ENCODE measurements at regions not wholly inside any gene's neighbourhood (a gene's known extent, or its start where the extent isn't known, plus 50 kb on each side); places are given as distances from the start of the nearest gene placed in this dataset.
"Not testable (repeated sequence)": the region's sequence is repeated elsewhere in the genome, so short reads cannot be mapped to it uniquely, and the experiment has no call there.

DNA sequence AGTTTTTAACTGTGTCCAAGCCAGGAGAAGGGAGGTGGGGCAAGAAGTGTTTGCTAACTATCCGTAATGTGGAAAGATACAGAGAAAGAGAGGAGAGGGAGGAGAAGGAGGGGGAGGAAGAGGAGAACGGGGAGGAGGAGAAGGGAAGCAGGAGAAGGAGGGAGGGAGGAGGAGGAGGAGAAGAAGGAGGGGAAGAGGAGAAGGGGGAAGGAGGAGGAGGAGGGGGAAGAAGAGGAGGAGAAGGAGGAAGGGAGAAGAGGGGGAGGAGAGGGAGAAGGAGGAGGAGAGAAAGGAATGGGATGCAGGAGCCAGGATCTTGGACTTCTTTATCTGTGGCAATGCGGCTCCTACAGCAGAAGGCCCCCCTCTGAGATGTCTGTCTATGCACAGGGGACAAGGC, 510.3 kb upstream of the CCDC196 start:
- DNase-seq, result no peak

DNA sequence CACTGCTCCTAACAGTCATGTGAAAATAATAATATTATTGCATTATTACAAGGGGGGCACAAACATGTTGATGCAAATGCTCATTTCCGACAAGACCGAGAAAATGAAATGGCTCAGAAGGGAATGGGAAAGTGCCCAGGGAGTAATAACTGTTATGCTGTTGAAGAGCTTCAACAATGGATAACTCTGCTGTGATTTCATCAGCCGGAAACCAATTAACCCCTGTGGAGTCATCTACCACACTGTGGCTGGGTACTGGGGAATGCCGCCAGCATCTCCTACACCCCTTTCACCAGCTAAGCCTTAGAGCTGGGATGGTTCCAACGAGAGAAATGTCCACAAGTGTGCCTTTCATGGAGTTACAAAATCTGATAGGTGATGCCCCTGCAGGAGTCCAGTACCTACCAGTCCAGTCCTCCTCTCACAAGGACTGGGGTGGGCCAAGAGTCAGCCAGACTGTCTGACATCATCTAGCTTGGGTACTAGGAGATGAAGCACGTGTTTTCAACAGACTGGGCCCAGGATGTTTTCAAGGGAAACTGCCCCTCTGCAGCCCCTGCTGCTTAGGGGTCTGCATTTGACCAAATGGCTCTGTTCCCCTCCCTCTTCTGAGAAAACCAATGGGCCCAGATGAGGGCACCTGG, 509.3 kb upstream of the CCDC196 start:
- no peak for DNase-seq

- no peak for DNase-seq
Measured at GRCh38 chr14:65981192-65981843, 504.9 kb upstream of the CCDC196 start.

DNA sequence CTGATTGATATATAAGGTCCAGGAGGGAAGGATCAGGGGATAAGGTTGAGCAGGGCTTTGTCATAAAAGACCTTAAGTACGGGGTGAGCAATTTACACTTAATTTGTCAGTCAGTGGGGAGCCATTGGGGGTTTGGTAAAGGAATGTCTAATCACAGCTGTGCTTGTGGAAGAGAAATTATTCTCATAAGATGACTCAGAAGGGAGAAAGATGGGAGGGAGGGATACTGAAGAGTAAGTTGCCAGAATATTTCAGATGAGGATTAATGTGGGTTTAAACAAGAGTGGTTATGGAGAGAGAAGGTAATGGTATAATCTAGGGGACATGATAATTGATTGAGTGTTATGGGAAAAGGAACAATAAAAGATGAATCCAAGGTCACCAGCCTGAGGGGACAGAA, 500.1 kb upstream of the CCDC196 start:
- no peak for DNase-seq

DNA sequence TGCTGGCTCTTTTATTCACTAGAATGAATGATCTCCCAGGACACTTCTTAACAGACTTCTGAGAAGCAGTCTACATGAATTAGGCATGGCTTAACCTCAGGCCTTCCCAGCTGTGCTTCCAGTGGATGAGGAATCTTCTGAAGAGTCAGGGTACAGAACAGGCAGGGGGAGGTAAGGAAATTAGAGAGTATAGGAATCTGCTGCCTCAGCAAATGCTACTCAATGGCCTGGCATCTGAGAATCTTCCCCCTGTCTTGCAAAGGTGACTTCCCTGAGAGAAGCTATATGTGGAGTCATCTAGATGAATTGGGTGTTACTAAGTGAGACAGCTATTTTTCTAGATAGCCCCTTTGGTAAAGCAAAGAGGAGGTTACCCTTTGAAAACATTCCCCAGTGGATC, 496.2 kb upstream of the CCDC196 start:
- DNase-seq, result no peak

GRCh38 chr14:65991104-65991503, 495.1 kb upstream of the CCDC196 start:
- DNase-seq, result no peak

DNA sequence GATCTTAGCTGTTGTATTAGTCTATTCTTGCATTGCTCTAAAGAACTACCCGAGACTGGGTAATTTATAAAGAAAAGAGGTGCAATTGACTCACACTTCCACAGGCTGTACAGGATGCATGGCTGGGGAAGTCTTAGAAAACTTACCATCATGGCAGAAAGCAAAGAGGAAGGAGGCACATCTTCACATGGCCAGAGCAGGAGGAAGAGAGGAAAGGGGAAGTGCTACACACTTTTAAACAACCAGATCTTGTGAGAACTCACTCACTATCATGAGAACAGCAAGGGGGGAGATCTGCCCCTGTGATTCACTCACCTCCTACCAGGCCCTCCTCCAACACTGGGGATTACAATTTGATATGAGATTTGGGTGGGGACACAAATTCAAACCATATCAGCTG, 494.2 kb upstream of the CCDC196 start:
- DNase-seq, result not testable (repeated sequence)

GRCh38 chr14:65993103-65993502, 493.1 kb upstream of the CCDC196 start:
- DNase-seq, result no peak

- DNase-seq, result no peak
Measured at GRCh38 chr14:65993996-65994395, 492.2 kb upstream of the CCDC196 start.

- no peak for DNase-seq
Measured at GRCh38 chr14:65997347-65997746, 488.8 kb upstream of the CCDC196 start.

DNA sequence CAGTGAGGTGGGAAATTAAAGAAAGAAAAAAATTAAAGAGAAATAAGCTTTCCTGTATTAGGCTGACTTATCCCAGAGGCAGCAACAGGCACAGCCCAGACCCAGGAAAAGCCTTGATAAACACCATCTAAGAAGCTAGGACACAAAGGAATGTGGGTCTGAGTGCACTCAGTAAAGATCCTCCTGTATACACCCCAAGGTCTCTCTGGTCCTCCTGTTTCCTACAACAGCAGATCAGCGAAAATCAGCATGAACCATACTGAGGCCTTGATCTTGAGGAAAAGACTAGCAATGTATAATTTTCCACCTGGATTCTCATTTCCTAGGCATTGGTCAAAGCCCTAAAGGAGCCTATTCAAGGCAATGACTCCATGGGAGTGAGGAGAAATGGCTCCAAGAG, 486.3 kb upstream of the CCDC196 start:
- no peak for DNase-seq

DNA sequence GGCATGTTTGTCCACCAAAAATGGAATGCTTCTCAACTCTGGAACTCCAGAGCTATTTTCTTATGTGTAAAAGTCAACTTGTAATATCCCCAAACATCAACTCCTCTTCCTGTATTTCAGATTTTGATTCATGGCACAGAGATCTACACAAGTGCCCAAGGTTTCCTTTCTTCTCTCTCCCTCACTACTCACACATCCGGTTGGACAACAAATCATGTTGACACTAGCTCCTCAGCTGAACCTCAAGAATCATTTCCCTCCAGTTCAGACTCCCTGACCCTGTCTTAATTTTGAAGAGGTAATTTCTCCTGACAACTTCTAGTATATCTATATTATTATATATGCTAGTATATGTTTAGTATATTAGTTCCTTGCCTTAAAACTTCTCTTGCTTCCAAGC, 485.4 kb upstream of the CCDC196 start:
- no peak for DNase-seq

GRCh38 chr14:66001356-66001755, 484.8 kb upstream of the CCDC196 start:
- DNase-seq, result no peak

DNA sequence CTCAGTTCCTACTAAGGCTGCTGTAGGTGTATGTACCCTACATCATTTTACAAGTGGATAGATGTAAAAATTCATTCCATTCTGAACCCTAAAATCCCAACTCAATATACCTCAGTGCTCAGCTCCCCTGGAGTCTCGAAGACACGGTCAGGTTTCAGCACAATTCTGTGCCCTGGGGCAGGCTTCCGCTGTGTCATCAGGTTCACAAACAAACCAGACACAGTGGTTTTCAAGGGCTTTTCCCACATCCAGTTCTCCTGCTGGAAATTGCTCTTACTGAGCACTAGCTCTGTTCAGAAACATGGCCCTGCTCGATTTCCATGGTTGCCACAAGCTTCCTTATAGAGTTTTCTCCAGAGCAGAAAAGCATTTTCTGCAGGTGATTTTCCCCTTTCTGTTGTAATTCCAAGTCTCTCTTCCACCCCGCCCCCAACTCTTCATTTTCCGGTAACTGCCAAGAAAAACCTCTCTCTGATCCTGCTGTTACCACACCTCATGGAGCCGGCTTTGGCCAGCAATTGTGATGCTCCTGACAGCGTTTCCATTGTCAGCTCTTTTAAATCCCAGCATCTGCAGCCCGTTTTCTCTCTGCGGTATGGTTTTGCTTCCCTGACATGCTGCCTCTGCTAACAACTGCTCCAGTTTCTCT, 483.0 kb upstream of the CCDC196 start:
- no peak for DNase-seq

DNA sequence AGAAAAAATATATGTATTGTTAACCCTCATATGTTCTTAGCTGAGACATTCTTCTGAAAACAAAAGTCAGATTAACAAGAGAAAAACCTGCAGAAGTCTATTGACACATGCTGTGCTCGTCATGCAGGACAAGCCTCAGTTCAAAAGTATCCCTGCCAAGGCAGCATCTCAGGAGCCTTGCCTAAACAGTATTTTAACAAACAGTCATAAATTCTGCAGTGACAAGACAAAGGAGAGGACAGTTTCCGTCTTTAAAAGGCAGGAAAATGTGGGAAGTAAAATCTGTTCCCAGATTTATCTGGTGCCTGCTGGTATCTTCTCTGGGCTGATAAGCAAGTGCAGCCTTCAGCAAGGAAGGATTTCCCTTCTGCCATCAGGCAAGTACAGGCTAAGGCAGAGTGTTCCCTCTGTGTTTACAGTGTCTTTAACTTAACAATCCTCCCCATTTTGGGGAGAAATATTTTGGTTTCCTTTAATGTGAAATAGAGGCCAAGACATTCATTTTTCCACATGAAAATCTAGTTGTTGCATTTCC, 480.2 kb upstream of the CCDC196 start:
- DNase-seq, result no peak

GRCh38 chr14:66008631-66009030, 477.5 kb upstream of the CCDC196 start:
- no peak for DNase-seq

DNA sequence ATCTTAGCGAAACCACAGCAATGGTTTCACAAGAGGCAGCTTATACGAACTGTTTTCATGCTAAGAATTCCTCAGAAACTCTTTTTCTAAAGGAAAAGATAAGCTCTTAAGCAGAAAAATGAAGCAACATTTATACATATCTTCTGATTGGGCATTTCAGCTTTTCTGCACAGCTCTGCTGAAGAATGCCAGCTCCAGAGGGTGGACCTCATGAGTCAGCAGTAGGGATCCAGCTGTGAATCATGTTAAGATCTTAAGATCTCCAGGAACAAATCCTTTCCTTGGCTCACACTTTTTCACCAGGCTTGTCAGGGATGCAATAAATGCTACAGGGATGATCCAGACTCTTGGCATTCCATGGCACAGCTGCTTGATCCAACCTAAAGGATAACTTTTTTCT, 477.1 kb upstream of the CCDC196 start:
- no peak for DNase-seq

- DNase-seq, result no peak
Measured at GRCh38 chr14:66010695-66011094, 475.5 kb upstream of the CCDC196 start.

DNA sequence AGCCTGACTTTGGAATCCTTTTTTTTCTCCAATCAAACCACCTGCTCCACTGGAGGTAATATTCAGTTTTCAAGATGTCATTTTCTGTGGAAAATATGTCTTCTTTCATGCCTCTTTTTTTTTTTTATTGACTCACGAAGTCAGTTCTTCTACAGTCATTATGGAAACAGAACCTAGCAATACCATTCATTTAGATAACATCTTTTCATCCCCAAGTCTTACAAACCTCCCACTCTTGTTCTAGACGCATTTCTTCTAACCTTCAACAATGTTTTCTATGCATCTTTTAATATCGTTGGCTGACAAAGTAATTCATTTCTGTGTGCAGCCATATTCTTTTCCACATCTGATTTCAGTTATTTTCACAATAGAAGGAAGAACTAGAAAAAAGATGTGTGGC, 474.3 kb upstream of the CCDC196 start:
- no peak for DNase-seq

DNA sequence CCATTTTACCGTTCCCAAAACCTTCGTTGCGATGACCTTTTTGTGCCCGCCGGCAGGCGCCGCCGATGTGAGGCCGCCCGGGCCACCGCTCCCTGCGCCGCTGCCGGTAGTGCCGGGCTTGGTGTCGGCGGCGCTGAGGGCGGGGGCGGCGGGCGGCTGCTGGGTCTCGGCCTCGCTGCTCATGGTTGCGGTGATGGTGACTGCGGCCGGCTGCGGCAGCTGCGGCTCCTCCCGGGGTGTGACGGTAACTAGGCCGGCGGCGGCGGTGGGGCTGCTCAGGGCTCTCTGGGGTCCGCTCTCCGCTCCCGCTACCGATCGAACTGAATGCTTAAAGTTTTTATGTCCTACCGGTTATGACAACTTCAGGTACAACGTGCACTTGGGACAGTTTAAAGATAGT, 472.6 kb upstream of the CCDC196 start:
- not testable (repeated sequence) for DNase-seq

DNA sequence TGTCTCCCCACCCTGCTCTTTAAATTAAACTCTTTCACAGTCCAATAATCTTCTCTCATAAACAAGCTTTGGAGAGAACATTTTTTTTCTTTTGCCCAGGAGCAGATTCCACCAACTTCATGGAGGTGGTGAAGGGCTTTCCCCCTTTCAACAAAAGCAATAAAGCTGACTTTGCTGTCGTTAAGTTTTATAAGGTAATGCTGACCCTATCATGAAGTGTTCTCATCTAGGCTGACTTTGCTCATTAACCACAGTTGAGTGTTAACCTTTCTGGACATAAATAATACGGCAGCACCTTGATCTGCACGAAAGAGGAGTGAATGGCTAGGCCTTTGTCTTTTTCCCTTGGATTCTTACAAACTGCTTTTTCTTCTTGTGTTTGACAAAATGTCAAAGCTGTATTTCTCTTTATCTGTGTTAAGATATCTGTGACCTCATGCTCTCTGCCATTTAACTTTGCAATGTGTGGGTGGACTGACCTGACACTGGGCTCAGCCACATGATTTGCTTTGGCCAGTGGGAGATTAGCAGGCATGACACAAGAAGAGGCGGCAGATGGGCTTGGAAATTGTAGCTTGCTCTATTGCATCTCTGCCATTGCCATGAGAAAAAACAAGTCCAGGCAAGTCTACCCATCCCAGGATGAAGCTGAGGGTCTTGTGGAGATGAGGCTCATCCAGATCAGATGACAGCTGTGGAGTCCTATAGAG, 470.9 kb upstream of the CCDC196 start:
- no peak for DNase-seq

DNA sequence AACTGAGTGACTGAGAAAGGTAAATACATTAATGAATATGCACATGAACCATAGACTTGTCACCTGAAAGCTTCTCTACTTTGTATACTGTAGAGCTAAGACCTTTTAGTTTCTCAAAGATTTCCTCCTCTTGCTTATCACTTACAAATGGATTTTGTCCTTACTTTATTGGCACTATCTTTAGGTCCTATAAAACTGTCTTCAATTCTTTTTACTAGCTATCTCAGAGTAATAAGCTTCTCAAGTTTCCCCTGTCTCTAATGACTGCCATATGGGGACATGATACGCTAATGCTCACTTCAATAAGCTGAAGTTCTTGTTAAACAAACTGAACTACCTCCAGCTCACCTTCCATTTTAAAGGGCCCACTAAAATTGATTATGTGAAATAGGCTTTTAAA, 468.2 kb upstream of the CCDC196 start:
- no peak for DNase-seq

DNA sequence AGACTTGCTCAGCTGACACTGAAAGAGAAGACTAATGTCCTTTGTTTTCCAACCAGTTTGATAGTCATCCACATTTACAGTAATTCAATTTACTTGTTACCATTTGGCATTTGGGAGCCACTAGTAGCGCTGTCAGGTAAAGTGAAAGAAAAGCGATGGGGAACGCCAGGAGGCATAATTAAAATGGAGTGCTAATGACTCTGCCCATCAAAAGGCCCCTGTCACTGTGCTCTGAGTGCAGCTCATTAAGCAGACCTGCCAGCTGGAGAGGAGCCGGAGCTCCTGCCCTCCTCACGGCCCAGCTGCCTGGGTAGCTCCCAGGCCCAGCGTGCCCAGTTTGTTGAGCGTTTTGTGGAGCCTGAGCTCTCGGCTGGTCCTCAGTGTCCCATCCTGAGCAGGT, 463.6 kb upstream of the CCDC196 start:
- DNase-seq, result no peak

- no peak for DNase-seq
Measured at GRCh38 chr14:66025779-66026178, 460.4 kb upstream of the CCDC196 start.

All from activated CD4-positive, alpha-beta T cell treated with anti-CD3 and anti-CD28 coated beads for 4 hours (primary cell).